HG02973 (cell line): ENCODE measurements at regions not wholly inside any gene's neighbourhood (a gene's known extent, or its start where the extent isn't known, plus 50 kb on each side); places are given as distances from the start of the nearest gene placed in this dataset.

Experiments used
- ATAC-seq: cut with Tn5 transposase; IDR thresholded peaks from one replicate; pipeline ENCODE4 v1.9.1; 2021; ENCODE audit warnings: moderate library complexity; ENCODE audit not compliant: unreplicated experiment

GRCh38 chr12:4030929-4031702 is 157.9 kb upstream of the PARP11 start:
- ATAC-seq: no peak

GRCh38 chr12:4027412-4027811 is 154.2 kb upstream of the PARP11 start:
- no peak for ATAC-seq

- ATAC-seq: no peak
Measured at GRCh38 chr12:4026517-4026916, 153.3 kb upstream of the PARP11 start.

- ATAC-seq: no peak
Measured at GRCh38 chr12:4026020-4026358, 152.8 kb upstream of the PARP11 start.

- no peak for ATAC-seq
Measured at GRCh38 chr12:4025181-4026019, 152.2 kb upstream of the PARP11 start.

GRCh38 chr12:4024701-4025100 is 151.5 kb upstream of the PARP11 start:
- no peak for ATAC-seq

- ATAC-seq: no peak
Measured at GRCh38 chr12:4015225-4016091, 142.3 kb upstream of the PARP11 start.

GRCh38 chr12:4014858-4015224 is 141.6 kb upstream of the PARP11 start:
- no peak for ATAC-seq

- ATAC-seq: no peak
Measured at GRCh38 chr12:4014444-4014843, 141.2 kb upstream of the PARP11 start.

GRCh38 chr12:4012977-4013968 is 140.1 kb upstream of the PARP11 start:
- ATAC-seq: no peak

GRCh38 chr12:4012073-4012472 is 138.9 kb upstream of the PARP11 start:
- no peak for ATAC-seq

- no peak for ATAC-seq
Measured at GRCh38 chr12:4011597-4011996, 138.4 kb upstream of the PARP11 start.

- ATAC-seq: no peak
Measured at GRCh38 chr12:4009979-4010704, 136.9 kb upstream of the PARP11 start.

- no peak for ATAC-seq
Measured at GRCh38 chr12:4006743-4007142, 133.5 kb upstream of the PARP11 start.

- no peak for ATAC-seq
Measured at GRCh38 chr12:4005851-4006430, 132.7 kb upstream of the PARP11 start.

- no peak for ATAC-seq
Measured at GRCh38 chr12:4003576-4003975, 130.4 kb upstream of the PARP11 start.

GRCh38 chr12:4002601-4003000 is 129.4 kb upstream of the PARP11 start:
- no peak for ATAC-seq

GRCh38 chr12:4001841-4002240 is 128.6 kb upstream of the PARP11 start:
- ATAC-seq: no peak

GRCh38 chr12:4001031-4001430 is 127.8 kb upstream of the PARP11 start:
- no peak for ATAC-seq
